ENCODE measurements at regions not wholly inside any gene's neighbourhood (a gene's known extent, or its start where the extent isn't known, plus 50 kb on each side); places are given as distances from the start of the nearest gene placed in this dataset.
A peak's percentile ranks its signal among the peaks of the same experiment; 100 is the strongest.
"Not testable (repeated sequence)": the region's sequence is repeated elsewhere in the genome, so short reads cannot be mapped to it uniquely, and the experiment has no call there.

GRCh38 chr2:111620281-111620680 is 263.7 kb downstream of the ANAPC1 start:
- DNase-seq (ENCODE audit: low spot score): no peak

GRCh38 chr2:111622859-111623258 is 261.1 kb downstream of the ANAPC1 start:
- DNase-seq (ENCODE audit: low spot score): no peak

- DNase-seq (ENCODE audit: low spot score): no peak
Measured at GRCh38 chr2:111623380-111623779, 260.6 kb downstream of the ANAPC1 start.

GRCh38 chr2:111624411-111625156 is 259.4 kb downstream of the ANAPC1 start:
- peak; percentile 17 for DNase-seq (ENCODE audit: low spot score)

- DNase-seq (ENCODE audit: low spot score): not testable (repeated sequence)
Measured at GRCh38 chr2:111625157-111625537, 258.8 kb downstream of the ANAPC1 start.

DNA sequence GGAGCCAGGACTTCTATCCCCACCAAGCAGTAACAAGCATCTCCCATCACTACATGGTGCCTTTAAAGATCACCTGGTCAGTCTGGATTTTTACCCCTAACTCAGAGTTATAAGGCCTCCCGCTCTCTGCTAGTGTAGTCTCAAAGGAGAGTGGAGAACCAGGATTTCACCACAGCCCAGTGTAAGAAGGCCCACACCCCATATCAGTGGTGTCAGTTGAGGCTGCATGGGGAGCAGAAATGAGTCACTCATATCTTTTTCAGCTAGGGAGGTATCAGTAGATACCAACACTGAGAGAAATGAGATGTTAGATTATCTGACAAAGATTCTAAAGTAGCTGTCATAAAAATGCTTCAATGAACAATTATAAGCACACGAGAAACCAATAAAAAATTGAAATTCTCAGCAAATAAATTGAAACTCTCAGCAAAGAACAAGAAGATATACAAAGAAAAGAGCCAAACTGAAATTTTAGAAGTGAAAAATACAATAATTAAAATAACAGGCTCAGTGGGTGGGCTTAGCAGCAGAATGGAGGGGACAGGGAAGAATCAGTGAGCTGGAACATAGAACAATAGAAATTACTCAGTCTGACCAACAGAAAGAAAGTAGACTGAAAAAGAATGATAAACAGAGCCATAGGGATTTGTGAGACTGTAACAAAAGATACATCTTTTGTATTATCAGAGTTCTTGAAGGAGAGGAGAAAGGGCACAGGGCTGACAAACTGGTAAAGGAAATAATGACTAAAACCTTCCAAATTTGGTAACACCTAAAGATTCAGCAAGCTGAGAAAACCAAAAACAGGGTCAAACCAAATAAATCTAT is 257.7 kb downstream of the ANAPC1 start:
- no peak for DNase-seq (ENCODE audit: low spot score)

GRCh38 chr2:111626865-111627163 is 257.2 kb downstream of the ANAPC1 start:
- DNase-seq (ENCODE audit: low spot score): no peak

DNA sequence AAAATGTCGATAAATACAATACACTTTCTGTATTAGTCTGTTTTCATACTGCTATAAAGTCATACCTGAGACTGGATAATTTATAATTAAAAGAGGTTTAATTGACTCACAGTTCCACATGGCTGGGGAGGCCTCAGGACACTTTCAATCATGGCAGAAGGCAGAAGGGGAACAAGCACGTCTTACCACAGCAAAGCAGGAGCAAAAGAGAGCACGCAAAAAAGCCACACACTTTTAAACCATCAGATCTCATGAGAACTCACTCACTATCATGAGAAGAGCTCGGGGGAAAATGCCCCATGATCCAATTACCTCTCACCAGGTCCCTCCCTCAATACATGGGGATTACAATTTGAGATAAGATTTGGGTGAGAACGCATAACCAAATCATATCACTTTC is 256.7 kb downstream of the ANAPC1 start:
- DNase-seq (ENCODE audit: low spot score): no peak

DNA sequence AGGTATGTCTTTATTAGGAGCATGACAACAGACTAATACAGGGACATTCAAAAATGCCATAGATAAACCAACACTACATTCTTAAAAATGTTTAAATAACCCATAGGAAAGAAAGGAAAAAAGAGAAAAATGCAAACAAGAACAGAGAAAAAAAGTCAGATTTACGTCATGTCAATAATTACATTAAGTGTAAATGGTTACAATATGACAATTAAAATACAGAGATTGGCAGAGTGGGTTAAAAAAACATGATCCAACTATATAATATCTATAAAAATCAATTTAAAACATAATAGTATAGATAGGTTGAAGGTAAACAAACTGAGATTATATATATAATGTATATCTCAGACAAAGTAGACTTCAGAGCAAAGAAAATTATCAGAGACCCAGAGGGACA is 255.8 kb downstream of the ANAPC1 start:
- no peak for DNase-seq (ENCODE audit: low spot score)

DNA sequence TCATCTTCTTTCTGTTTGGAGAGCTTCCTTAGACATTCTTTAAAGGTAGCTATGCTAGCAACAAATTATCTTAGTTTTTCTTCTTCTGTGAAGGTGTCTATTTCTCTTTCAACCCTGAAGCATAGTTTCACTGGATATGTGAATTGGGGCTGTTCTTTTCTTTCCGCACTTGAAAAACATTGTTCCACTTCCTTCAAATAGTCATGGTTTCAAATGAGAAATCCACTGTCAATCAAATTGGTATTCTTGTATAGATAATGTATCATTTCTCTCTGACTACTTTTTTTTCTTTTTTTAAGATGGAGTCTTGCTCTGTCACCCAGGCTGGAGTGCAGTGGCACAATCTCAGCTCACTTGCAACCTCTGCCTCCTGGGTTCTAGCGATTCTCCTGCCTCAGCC is 254.0 kb downstream of the ANAPC1 start:
- DNase-seq (ENCODE audit: low spot score): no peak

- no peak for DNase-seq (ENCODE audit: low spot score)
Measured at GRCh38 chr2:111632661-111633060, 251.3 kb downstream of the ANAPC1 start.

GRCh38 chr2:111633189-111633588 is 250.8 kb downstream of the ANAPC1 start:
- no peak for DNase-seq (ENCODE audit: low spot score)

GRCh38 chr2:111633643-111634042 is 250.3 kb downstream of the ANAPC1 start:
- no peak for DNase-seq (ENCODE audit: low spot score)

DNA sequence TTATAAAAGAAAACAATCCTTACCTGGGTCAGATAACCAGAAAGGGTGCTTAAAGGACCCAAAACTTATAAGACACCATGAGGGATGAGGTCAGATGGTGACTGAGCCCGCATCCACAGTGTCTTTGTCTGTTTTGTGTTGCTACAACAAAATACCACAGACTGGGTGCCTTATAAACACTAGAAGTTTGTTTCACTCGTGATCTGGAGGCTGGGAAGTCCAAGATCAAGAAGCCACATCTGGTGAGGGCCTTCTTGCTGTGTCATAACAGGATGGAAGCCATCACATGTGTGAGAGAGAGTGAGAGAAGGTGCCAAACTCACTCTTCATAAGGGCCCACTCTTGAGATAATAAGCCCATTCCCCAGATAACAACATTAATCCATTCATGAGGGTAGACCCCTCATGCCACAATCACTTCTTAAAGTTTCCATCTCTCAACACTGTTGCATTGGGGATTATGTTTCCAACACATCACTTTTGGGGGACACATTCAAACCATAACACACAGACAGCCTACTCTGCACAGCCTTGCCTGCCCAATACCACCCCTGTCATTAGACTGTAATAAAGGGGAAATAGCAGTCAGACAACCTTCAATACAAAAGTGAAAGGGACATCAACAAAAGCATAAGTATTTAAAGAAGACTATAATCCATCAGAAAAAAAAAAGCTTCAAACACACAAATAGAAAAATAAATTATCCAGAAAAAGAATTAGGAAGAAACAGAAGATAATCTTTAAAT is 249.8 kb downstream of the ANAPC1 start:
- DNase-seq (ENCODE audit: low spot score): no peak

GRCh38 chr2:111634995-111635538 is 248.9 kb downstream of the ANAPC1 start:
- no peak for DNase-seq (ENCODE audit: low spot score)

DNA sequence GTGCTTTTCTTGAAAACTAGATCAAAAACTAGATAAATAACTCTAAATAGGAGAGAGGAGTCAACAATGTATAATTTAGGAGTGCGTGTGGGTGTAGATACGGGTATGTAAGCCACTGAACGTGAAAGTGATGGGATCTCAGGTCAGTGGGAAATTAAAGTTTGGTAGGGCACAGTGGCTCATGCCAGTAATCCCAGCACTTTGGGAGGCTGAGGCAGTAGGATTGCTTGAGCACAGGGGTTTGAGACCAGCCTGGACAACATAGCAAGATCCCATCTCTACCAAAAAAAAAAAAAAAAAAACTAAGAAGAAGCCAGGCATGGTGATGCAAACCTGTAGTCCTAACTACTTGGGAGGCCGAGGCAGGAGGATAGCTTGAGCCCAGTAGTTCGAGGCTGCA is 247.1 kb downstream of the ANAPC1 start:
- DNase-seq (ENCODE audit: low spot score): no peak

- no peak for DNase-seq (ENCODE audit: low spot score)
Measured at GRCh38 chr2:111638274-111638877, 245.6 kb downstream of the ANAPC1 start.

GRCh38 chr2:111640480-111640879 is 243.5 kb downstream of the ANAPC1 start:
- no peak for DNase-seq (ENCODE audit: low spot score)

DNA sequence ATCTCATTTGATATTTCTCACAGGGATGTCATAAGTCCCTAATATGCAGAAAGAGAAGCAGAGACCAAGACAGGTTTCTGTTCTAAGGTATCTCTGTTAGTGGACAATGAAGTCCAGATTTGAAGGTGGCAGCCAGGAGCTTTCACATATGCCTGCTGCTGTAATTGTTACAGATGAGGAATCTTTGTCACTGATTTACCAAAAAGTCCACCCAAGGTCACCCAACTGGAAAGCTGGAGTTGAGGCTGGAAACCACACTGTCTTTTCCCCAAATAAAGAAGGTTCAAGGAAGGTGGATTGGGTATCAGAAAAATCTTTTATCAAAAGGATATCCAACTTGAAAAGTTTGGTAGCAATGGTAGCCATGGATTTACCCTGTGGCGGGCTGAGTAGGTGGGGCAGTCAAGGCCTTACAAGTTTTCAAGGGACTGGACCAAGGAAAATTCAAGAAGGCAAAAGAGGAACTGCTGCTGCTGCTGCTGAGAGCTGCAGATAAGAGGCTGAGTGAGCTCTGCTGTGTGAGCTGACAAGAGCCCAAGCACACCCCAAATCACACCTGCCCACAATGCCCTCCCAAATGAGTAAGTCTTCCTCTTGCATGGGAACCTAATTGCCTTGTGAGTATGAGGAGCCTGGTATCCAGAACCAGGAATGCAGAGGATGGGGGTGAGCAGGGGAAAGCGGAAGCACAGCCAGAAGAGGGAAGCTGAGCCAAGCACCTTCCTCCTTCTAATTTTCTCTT is 241.2 kb downstream of the ANAPC1 start:
- no peak for DNase-seq (ENCODE audit: low spot score)

GRCh38 chr2:111643759-111644158 is 240.2 kb downstream of the ANAPC1 start:
- DNase-seq (ENCODE audit: low spot score): no peak

DNA sequence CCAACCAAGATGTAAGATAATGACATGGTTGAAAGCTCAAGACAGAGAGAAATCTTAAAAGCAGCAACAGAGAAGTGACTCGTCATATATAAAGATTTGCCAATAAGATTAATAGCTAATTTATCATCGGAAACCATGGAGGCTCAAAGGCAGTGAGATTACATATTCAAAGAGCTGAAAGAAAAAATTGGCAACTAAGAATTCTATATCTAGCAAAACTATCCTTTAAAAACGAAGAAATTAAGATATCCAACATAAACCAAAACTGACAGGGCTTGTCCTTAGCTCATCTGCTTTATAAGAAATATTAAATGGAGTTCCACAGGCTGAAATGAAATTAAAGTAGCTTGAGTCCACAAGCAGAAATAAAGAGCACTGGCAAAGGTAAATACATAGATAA is 236.6 kb downstream of the ANAPC1 start:
- no peak for DNase-seq (ENCODE audit: low spot score)

DNA sequence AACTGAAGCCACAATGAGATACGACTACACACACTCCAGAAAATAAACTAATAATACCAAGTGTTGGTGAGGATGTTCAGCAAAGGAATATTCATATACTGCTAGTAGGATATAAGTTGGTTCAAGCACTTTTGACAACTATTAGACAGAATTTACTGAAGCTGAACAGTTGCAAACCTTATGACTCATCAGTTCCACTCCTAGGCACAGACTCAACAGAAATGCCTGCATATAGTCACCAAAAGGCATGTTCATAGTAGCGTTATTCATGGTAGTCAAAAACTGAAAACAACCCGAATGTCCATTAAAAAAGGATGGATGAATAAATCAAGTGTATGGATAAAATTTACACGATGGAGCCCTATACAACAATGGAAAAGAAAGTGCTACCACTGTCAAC is 232.0 kb downstream of the ANAPC1 start:
- no peak for DNase-seq (ENCODE audit: low spot score)
